HG02885 (cell line): ENCODE measurements at regions not wholly inside any gene's neighbourhood (a gene's known extent, or its start where the extent isn't known, plus 50 kb on each side); places are given as distances from the start of the nearest gene placed in this dataset.

Source experiments
- ATAC-seq: cut with Tn5 transposase; IDR thresholded peaks from one replicate; pipeline ENCODE4 v1.9.1; 2021; ENCODE audit warnings: mild to moderate bottlenecking; ENCODE audit not compliant: unreplicated experiment, poor library complexity

DNA sequence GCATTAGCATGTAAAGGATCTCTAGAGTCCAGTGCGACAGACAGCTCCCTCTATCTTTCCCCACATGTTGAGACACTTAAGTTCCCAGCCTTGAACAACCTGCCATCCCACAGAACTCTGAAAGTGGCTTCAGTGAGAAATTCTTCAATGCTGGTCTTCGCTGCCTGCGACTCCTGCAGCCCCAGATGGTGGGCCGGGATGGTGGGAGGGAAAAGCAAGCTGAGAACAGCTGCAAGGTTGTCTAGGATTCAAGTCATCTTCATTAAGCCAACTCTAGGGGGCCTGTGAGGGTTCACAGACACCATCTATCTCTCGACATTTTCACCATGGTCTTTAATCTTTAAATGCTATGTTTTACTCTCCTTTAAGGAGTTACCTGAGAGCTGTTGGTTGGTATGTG lies 185.5 kb upstream of the C1orf174 start:
- no peak for ATAC-seq

DNA sequence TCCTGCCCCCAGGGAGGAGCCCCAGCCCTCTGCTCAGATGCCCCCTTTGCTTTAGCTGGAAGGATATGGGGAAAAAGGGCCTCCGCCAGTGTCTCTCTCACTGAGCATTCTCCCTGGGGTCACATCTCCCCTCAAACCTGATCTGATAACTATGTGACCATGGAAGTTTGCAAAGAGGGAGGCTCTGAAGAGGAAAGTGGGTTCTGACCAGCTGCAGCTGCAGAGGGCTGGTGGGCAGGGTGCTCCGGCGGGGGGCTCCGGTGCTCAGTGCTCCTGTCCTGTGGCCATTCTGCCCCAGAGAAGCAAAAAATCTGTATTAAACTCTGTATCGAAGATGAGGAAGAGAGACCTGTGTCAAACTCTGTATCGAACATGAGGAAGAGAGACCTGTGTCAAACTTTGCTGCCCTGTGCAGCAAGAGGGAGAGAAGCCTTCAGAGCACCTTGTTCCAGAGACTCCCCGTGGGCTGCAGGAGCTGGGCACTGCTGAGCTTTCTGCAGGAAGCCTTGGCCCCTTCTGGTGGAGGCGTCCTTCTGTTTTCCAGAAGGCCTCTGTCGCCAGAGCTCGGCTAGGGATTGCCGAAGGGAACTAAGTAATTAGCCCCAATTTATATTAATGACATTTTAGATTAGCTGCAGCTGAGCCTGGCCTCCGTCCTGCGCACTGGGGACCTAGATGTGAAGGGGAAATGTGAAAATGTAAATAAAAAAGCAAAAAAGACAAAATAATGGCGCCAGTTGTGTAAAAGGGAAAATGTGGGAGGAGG lies 186.2 kb upstream of the C1orf174 start:
- no peak for ATAC-seq

DNA sequence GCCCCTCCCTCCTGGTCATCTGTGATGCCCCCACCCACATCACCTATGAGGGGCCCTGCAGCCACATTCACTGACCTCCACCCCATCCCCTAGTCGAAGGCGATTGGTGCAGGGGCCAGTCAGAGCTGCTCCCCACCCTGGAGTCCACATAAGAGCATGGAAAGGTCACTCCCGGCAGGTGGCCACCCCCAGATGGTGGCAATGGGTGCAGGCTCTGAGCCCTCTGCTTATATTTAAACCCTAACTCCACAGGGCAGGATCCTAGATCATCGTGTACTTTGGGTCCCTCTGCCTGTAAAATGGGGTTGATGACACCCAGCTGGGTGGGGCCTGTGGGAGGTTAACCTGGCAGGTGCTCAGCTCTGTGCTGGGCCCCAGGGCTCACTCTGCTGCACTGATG lies 186.8 kb upstream of the C1orf174 start:
- no peak for ATAC-seq

DNA sequence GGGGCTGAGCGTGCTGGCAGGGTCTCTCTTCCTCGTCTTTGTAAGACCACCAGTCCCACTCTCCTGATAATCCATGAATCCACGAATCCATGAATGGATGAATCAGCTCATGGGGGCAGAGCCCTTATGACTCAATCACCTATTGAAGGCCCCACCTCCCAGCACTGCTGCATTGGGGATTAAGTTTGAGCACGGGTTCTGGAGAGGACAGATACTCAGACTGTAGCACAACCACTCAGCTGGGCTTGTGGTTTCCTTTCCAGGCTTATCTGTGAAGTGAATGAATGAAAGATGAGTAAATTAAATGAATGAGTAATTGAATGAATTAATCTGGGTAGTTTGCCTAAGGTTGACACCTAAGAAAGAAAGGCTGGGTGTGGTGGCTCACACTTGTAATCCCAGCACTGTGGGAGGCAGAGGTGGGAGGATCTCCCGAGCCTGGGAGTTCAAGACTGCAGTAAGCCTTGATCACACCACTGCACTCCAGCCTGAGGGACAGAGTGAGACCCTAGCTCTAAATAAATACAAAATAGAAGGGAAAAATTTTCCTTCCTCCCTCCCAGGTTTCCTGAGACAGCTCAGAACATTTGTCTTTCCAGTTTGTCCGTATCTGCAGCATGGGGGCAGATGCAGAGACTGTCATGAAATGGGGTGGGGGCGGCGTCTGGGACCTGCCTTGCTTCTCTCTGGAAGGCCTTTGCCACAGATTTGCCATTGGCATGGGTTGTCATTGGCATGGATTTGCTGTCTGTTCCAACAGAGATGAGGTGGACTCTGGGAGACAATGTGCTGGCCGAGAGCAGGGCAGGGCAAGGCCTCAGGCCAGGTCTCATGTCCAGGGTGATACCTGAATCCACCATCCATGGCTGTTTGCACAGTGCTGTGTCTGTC lies 187.7 kb upstream of the C1orf174 start:
- no peak for ATAC-seq

DNA sequence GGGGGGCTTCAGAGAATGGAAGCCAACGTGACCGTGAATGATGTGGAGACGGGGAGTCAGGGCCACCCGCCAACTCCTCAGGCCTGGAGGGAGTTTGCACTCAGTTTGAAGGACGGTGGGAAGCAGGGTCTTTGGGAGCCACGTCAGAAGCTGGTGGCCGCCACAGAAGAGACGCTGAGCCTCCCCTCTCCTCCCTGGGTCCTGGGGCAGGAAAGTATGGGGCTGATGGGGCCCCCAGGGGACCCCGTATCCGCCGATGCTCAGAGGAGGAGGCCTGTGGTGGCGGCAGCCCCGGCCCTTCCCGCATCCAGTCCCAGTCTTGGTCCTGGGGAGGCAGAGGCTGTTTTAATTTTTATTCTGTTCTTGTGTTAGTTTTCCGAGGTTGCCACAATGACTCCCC lies 188.6 kb upstream of the C1orf174 start:
- no peak for ATAC-seq

DNA sequence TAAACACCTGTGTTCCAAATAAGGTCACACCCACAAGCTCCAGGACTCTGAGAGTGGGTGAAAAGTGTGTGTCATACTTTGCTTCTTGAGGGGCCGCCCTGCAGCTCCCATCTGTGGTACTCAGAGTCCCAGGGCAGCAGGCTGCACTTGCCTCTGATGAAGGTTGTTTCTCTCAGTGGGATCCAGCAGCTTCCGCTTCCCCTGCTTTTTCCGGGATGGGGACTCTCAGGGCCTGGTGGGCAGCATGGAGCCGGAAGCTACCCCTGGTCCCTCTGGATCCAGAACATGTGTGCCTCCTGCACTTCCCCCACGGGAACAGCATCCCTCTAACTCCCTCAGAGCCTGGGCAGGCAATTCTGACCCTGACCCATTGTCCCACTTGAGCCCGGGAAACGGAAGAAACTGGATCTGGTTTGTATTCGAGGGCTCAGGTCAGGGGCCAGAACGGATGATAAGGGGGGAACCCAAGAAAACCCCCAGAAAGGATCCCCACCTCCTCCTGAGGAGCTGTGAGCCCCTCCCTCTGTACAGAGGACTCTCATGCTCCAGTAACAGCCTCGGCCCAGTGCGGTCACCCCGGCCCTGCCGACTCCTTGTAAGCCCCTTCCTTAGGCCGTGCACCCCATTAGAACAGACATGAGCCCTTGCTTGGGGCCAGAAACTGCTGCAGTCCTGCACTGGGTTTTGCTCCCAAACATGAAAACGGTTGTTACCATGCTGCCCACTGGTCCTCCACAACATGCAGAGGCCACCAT lies 189.5 kb upstream of the C1orf174 start:
- no peak for ATAC-seq

DNA sequence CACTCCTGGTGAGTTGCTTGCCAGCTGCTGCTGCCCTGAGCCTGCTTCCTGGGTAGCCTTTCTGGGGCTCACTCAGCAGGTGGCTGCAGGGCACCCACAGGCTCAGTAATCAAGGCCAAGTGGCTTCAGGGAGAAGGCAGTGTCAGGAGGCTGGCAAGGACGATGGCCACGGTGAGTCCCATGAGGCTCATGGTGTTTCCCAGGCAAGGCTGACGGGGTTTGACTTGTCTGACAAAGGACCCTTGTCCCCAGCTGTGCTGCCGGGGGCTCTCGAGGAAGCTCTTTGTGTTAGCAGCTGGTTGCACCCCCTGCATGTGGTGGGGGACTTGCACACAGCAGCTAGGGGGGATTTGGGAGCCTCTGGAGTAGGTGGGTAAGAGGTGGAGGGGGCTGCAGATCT lies 190.5 kb upstream of the C1orf174 start:
- no peak for ATAC-seq

DNA sequence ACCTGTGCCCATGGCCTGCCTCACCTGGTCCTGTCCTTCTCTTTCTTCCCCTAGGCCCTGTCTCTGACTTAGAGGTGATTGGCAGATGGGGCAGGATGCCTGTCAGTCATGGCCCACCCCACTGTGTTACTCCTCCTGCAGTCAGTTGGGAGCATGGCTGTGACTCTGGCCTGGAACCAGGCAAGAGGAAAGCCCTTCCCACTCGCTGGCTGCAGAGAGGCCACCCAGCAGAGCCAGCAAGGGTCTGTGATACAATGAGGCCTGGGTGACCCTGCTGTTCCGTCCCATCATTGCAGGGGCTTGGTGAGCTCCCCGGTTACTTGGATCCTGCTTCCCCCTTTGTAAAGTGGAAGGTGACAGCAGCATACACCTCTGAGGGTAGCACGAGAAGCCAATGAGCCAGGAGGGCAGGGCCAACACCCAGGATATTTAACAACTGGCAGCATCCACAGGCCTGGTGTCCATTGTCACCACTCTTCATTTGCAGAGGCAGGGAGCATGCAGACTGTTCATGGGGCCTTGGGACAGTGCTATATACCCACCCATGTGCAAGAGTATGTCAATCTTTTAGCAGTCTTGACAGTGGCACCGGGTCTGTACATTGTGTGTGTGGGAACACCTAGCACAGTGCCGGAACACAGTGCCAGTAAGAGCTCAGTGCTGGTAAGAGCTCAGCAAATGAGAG lies 191.0 kb upstream of the C1orf174 start:
- no peak for ATAC-seq

DNA sequence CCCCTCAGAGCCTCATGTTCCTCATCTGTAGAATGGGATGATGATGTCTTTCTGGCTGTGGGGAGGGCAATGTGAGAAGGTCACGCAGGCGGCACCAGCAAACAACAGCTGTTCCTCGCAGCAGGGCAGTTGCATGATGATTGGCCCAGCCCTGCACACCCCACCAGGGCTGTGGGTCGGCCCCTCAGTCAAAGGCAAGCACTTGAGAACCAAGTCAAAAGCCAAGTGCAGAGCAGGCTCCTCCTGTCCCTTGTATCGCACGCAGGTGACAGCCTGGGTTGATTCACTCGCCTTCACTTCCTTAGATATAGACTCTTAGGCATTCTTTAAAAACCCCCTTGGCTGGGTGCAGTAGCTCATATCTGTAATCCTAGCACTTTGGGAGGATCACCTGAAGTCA lies 191.9 kb upstream of the C1orf174 start:
- ATAC-seq = no peak

DNA sequence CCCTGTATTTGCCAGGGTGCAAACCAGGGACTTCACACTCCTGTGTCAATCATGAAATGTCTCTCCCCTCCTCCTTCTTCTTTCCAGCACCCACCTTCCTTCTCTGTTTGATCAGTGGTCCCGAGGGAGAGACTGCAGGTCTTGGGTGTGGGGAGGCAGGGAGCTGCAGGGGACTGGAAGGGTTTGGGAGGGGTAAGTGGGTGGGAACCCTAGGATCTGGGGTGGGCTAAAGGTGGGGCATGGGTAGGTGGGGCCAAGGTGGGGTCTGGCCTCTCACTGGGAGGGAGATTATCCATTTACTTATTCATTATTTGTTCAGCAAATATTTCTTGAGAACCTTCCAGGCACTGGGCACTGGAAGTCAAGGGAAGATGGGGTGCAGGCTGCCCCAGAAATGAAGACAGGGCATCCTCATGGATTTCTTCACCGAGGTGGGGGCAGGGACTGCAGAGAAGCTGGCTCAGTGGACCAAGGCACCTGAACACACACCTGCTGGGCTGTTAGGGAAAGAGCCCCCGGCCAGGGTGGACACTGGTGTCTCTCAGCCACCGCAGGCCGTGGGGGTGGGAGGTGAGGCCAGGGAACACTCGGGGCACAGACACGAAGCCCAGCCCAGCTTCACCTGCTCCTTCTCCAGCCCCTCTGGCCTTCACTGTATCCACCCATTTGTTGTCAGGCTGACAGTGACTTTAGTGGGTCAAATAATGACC lies 193.9 kb upstream of the C1orf174 start:
- no peak for ATAC-seq

DNA sequence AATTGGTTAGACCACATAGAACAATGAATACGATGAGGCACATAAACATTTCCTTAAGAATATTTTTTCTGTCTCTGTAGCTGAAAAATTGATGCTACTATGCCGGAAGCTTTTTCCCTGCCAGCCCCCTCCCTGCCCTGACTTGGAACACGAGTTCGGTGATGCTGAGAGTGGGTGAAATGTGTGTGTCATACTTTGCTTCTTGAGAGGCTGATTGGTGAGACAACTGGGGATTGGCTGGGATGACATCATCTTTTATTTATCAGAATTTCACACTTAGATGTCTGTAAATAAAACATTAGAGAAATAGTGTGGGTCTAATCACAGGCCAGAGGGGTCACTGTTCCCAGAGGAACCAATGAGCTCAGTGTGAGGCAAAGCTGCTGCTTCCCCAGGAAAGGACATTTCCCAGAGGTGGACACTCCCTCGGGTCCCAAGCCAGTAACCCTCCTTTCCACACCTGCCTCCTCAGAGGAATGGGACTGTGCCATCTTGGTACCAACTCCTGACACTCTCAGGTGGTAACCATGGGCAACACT lies 195.4 kb upstream of the C1orf174 start:
- no peak for ATAC-seq

DNA sequence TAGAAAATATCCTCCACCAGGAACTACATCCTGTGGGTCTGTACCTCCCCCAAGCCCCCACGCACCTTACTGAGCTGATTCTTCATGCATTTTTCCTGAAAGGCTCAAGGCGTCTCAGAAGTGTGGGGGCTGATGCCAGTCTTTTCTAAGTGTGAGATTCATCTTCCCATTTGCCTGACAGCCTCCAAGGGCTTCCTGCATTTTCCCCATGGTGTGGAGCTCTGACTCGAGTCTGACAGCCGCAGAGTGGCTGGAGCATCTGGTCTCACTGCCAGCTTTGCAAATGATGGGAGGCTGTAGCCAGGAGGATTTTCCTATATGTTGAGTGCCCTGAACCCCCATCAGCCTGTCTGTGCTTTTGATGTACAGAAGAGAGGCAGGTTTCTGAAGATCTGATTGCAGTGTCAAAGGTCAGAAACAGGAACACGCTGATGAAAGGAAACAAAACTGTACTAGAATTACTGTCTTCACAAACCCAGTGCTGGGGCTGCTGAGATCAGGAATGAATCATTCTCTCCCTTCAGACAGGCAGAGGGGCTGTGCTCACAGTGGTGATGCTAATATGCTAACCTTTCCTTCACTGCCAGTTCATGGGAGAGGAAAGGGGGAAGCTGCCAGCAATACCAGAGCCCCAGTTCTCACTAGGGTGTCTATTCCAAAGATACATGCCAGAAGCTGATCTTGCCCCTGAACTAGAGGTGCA lies 201.5 kb upstream of the C1orf174 start:
- no peak for ATAC-seq

DNA sequence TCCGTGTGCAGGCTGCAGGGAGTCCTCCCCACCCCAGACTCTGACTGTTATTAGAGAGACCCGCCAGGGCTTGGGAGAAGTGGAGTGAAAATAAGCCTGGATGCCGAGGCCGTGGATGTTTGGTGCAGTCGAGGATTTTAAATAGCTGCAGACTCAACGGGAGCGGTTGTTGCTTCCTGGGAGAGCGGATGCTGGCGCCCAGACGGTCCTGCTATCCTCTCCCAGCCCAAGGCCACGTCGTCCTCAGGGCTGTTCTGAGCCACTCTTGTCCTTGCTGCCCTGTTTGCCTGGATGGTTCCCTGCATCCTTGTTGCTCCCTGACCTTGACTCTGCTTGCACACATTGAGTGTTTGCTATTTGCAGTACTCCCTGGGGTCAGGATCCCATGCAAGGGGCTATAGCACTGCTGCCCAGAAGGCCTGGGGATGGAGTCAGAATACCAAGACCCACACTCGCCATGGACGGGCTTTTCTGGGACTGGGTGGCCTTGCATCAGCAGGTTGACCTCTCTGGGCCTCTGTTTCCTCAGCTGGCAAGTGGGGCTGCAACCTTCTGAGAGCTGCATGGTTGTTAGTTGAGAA lies 205.3 kb upstream of the C1orf174 start:
- ATAC-seq = no peak

DNA sequence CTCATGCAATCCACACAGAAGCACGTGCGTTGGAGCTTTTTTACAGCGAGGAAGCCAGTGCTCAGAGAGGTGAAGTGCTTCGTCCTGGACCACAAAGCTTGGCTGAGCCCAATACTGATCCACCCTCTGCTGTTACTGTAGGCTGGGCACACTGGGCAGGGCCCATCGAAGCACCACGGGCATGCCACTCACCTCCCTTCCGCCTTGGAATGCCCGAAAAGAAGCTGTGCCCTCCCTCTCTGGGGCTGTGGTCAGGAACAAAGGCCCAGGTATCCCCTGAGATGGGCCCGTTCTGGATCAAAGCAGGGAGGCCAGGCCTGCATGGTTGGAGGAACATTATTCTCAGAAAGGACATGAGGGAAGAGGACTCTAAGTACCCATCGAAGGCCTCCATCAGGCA lies 206.7 kb upstream of the C1orf174 start:
- ATAC-seq = no peak

DNA sequence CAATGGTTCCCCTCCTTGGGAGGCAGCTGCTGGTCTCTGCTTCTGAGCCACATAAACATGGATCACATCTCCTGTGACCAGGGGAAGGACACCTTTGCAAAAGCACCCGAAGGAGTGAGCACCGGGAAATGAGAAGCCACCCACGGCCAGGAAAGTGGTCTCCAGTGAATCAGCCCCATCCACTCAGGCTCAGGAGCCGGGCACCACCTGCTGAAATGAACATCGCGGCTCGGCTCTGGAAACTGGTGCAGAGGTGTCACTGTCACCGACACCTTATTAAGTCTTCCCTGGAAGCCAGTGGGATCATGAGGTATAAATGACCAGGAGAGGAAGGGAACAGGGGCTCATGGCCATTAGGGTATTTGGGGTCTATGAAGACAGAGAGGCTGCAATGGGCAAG lies 207.2 kb upstream of the C1orf174 start:
- ATAC-seq = no peak

DNA sequence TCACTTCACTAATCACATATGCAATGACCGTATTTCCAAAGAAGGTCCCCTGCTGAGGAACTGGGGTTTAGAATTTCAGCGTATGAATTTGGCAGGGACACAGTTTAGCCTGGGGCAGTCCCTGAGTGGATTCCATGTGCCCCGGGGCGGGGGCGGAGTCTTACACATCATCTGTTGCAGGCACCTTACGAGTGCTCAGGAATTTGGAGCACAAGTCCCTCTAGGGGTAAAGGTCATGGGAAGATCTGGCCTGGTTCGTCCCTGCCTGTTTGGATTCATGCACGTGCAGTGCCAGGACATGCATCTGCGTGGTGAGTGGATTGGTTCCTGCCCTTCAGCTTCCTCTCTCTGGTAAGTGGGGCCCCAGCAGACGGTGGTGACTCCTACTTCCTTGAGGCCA lies 208.3 kb upstream of the C1orf174 start:
- ATAC-seq = no peak

DNA sequence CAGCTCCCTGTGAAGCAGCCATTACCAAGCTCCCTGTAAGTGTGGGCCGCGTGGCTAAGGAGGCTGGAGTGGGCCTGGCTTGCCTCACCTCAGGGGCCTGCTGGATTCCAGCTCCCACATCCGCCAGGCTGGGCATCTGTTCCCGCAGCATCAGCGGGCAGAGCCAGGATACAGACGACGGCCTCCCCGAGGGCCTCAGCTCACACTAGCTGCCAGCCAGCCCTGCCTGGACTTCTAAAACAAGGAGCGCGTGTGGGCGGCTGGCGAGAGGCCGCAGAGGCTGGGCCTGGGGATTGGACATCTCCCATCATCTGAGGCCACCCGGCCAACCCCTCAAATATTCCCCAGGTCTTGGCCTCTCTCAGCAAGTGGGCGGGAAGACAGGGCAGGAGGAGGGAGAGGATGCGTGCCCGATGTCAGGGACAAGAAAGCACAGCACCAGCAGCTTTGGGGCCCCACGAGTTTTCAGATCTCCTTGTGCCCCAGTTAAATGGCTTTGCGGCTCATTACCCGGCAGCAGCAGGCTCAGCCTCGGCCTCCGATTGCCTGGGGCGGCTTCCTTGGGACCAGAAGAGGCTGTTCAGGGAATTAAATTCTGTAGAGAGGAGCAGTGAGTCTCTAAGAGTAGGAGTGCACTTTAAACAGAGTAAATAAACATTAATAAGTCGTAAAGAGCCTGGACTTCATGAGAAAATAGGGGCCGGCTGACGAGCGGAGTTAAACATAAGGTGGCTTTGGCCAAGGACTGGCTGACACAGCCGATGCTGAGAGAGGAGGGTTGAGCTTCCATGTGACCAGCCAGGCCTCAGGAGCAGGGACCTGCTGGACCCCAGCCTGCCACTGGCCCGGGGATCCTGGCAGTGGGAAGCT lies 208.9 kb upstream of the C1orf174 start:
- ATAC-seq = no peak

DNA sequence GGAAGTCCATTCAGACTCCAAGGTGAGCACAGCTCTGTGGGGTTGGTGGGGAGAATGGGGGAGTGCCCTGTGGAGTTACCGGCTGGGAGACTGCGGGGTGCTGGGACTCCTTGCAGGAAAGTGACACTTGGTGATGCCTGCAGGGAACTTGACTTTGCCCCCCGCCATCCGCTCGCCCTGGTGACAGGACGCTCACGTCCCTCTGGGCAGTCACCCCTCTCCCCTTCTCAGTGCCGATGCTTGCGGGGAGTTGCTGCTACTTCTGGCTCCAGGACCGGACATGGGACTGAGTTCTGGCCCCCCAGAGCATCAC lies 209.5 kb upstream of the C1orf174 start:
- no peak for ATAC-seq
